Right atrium auricular region (tissue), 2 donors: ENCODE measurements at regions not wholly inside any gene's neighbourhood (a gene's known extent, or its start where the extent isn't known, plus 50 kb on each side); places are given as distances from the start of the nearest gene placed in this dataset.
A peak's percentile ranks its signal among the peaks of the same experiment; 100 is the strongest.

Experiments used
- DNase-seq: peaks from one replicate; pipeline ENCODE4 v3.0.0-alpha.2; 2019; ENCODE audit warnings: low spot score
- H3K27ac ChIP-seq, 2 donors: fragments of 200-600 bp; sonication (generic); 1 replicate in 1 of 2; 2 replicates in 1 of 2; pipeline ENCODE4 v1.5.1; 2016 to 2019
- H3K27me3 ChIP-seq, 2 donors: fragments of 200-600 bp; sonication (generic); one replicate each; pipeline versions ENCODE4 v1.5.1 to v1.6.0; 2017 to 2019
- H3K36me3 ChIP-seq: fragments of 200-600 bp; sonication (generic); one replicate; pipeline ENCODE4 v1.5.1; 2016
- H3K4me1 ChIP-seq, 2 donors: fragments of 200-600 bp; sonication (generic); one replicate each; pipeline versions ENCODE4 v1.5.1 to v1.6.0; 2017 to 2019
- H3K4me3 ChIP-seq, 2 donors: fragments of 200-600 bp; sonication (generic); 1 replicate in 1 of 2; 2 replicates in 1 of 2; pipeline ENCODE4 v1.5.1; 2017 to 2019; ENCODE audit warnings: mild to moderate bottlenecking in 1 of 2, moderate library complexity in 1 of 2
- H3K9me3 ChIP-seq, 2 donors: fragments of 200-600 bp; sonication (generic); one replicate each; pipeline ENCODE4 v1.5.1; 2019
- TF ChIP-seq, protein P1 (sequence below), 2 donors: fragments of 200-600 bp; sonication (generic); IDR thresholded peaks; one replicate each; pipeline ENCODE4 v1.5.1; 2019; ENCODE audit warnings: antibody characterized with exemption in 2 of 2

DNA sequence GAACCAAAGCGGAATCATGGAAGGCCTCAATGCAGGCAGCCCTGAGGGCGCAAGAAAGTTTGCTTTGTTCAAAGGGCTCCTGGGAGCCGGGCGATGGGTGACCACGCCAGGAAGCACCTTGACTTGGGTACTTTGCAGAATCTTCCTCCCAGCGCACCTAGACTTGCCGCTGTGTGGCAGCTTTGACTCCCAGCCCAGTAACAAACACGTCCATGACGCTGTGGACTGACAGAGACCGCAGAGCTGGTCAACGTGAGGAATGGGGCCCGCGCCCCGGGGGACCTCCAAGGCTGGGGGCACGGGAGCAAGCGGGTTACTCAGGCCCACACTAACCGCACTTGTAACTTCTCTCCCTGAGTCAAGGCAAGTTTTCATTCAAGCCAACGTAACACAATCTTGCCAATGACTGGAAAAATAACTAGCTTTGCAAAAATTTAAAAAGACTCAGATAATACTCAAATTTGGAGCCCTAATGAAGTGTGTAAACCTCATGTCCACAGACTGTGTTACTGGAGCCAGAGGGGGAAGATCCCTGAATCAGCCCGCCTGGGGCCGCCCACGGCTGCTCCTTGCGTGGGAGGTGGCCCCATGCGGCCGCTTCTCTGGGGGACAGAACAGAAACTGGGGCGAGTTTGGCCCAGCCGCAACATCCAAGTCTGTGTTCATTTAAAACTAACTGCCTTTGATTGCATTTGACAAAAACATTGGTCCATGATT, 130.8 kb downstream of the DNAJB6 start:
- TF ChIP-seq, protein P1, sequence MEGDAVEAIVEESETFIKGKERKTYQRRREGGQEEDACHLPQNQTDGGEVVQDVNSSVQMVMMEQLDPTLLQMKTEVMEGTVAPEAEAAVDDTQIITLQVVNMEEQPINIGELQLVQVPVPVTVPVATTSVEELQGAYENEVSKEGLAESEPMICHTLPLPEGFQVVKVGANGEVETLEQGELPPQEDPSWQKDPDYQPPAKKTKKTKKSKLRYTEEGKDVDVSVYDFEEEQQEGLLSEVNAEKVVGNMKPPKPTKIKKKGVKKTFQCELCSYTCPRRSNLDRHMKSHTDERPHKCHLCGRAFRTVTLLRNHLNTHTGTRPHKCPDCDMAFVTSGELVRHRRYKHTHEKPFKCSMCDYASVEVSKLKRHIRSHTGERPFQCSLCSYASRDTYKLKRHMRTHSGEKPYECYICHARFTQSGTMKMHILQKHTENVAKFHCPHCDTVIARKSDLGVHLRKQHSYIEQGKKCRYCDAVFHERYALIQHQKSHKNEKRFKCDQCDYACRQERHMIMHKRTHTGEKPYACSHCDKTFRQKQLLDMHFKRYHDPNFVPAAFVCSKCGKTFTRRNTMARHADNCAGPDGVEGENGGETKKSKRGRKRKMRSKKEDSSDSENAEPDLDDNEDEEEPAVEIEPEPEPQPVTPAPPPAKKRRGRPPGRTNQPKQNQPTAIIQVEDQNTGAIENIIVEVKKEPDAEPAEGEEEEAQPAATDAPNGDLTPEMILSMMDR (IDR thresholded peaks at IDR 0.05), result no peak
- H3K27ac ChIP-seq, result no peak overlapping the region
- DNase-seq, result peak; percentile 21
- no peaks in the 10 kb centered on the region for H3K36me3 ChIP-seq
- H3K27me3 ChIP-seq, result peaks cover 0 to 9% of the 10 kb centered on the region in 2 donors
- H3K4me3 ChIP-seq, result no peak overlapping the region
- no peaks in the 10 kb centered on the region for H3K4me1 ChIP-seq
- H3K9me3 ChIP-seq, result peaks cover 0 to 1% of the 10 kb centered on the region in 2 donors

GRCh38 chr7:157468221-157469111, 131.7 kb downstream of the DNAJB6 start:
- no peak overlapping the region for H3K27ac ChIP-seq
- peaks cover 0 to 9% of the 10 kb centered on the region in 2 donors for H3K9me3 ChIP-seq
- DNase-seq, result peak; percentile 56
- no peak overlapping the region for H3K4me3 ChIP-seq
- H3K27me3 ChIP-seq, result peaks cover 0 to 9% of the 10 kb centered on the region in 2 donors
- H3K36me3 ChIP-seq, result no peaks in the 10 kb centered on the region
- H3K4me1 ChIP-seq, result no peaks in the 10 kb centered on the region
- TF ChIP-seq, protein P1 (IDR thresholded peaks at IDR 0.05), result no peak

- H3K9me3 ChIP-seq, result peaks cover 0 to 19% of the 10 kb centered on the region in 2 donors
- no peaks in the 10 kb centered on the region for H3K36me3 ChIP-seq
- TF ChIP-seq, protein P1 (IDR thresholded peaks at IDR 0.05), result no peak
- DNase-seq, result peak; percentile 38
- no peak overlapping the region for H3K4me3 ChIP-seq
- no peaks in the 10 kb centered on the region for H3K4me1 ChIP-seq
- H3K27ac ChIP-seq, result no peak overlapping the region
- H3K27me3 ChIP-seq, result peaks cover 0 to 7% of the 10 kb centered on the region in 2 donors
Observed at GRCh38 chr7:157469181-157470016, 132.6 kb downstream of the DNAJB6 start.

GRCh38 chr7:157470017-157470322, 133.2 kb downstream of the DNAJB6 start:
- peaks cover 0 to under 1% of the 10 kb centered on the region in 2 donors for H3K27me3 ChIP-seq
- no peaks in the 10 kb centered on the region for H3K4me1 ChIP-seq
- H3K4me3 ChIP-seq, result no peak overlapping the region
- peaks cover 0 to 20% of the 10 kb centered on the region in 2 donors for H3K9me3 ChIP-seq
- no peak overlapping the region for H3K27ac ChIP-seq
- H3K36me3 ChIP-seq, result no peaks in the 10 kb centered on the region
- DNase-seq, result no peak
- TF ChIP-seq, protein P1 (IDR thresholded peaks at IDR 0.05), result no peak

DNA sequence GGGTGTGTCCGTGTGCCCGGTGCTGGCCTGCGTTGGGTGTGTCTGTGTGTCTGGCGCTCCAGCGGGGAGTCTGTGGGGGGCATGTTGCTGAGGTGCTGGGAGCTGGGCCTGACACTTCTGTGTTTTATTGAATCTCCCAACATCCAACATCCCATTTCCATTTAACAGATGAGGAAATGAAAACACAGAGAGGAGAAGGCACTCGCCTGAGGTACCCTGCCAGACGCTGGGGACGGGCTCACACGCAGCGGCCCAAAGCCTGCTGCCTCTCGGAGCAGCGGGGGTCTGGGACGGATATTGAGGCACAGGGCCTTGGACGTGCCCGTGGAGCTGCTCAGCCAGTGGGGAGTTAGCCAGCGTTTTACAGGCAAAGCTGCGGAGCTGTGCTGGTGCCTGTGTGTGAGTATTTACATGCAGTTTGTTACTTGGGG, 133.9 kb downstream of the DNAJB6 start:
- H3K4me1 ChIP-seq, result no peaks in the 10 kb centered on the region

More for the DNA sequence above, 133.9 kb downstream of the DNAJB6 start:
- no peaks in the 10 kb centered on the region for H3K36me3 ChIP-seq
- H3K9me3 ChIP-seq, result peaks cover 0 to 20% of the 10 kb centered on the region in 2 donors
- TF ChIP-seq, protein P1 (IDR thresholded peaks at IDR 0.05), result no peak
- H3K27me3 ChIP-seq, result no peaks in the 10 kb centered on the region
- H3K4me3 ChIP-seq, result no peak overlapping the region
- H3K27ac ChIP-seq, result no peak overlapping the region
- DNase-seq, result peak; percentile 28
